ENCODE measurements at regions not wholly inside any gene's neighbourhood (a gene's known extent, or its start where the extent isn't known, plus 50 kb on each side); places are given as distances from the start of the nearest gene placed in this dataset.

GRCh38 chr20:57055345-57055744 lies 211.1 kb downstream of the BMP7 start:
- H3K36me3 Mint-ChIP-seq (ENCODE audit: low read depth): no peaks in the 10 kb centered on the region
- no peaks in the 10 kb centered on the region for H3K4me1 Mint-ChIP-seq (ENCODE audit: low read depth)
- DNase-seq: no peak
- intact Hi-C loops (cut with micrococcal nuclease): no loop called here
- CTCF ChIA-PET: interaction anchor here (1.4 kb wide), 1 partner anchor 37 kb away, joined by 3 read pairs; no protein-coding TSS in a partner anchor
- H3K9me3 Mint-ChIP-seq: no peaks in the 10 kb centered on the region
- POLR2A ChIA-PET: no interaction called here
- no peak overlapping the region for H3K4me3 Mint-ChIP-seq
- H3K27ac Mint-ChIP-seq: no peak overlapping the region
- no peak for ATAC-seq
- H3K27me3 Mint-ChIP-seq: peaks cover 5% of the 10 kb centered on the region
- TF ChIP-seq CTCF (IDR thresholded peaks at IDR 0.05): no peak

GRCh38 chr20:57056651-57057050 lies 209.8 kb downstream of the BMP7 start:
- no peak overlapping the region for H3K4me3 Mint-ChIP-seq
- CTCF ChIA-PET: no interaction called here
- intact Hi-C loops (cut with micrococcal nuclease): no loop called here
- ATAC-seq: no peak
- DNase-seq: no peak
- no peak for TF ChIP-seq CTCF (IDR thresholded peaks at IDR 0.05)
- POLR2A ChIA-PET: no interaction called here
- no peaks in the 10 kb centered on the region for H3K9me3 Mint-ChIP-seq
- no peak overlapping the region for H3K27ac Mint-ChIP-seq
- H3K4me1 Mint-ChIP-seq (ENCODE audit: low read depth): no peaks in the 10 kb centered on the region
- no peaks in the 10 kb centered on the region for H3K36me3 Mint-ChIP-seq (ENCODE audit: low read depth)
- H3K27me3 Mint-ChIP-seq: peaks cover 6% of the 10 kb centered on the region

GRCh38 chr20:57059055-57059596 lies 207.3 kb downstream of the BMP7 start:
- no peak for ATAC-seq
- Mint-ChIP-seq H3K27ac (no peak overlapping the region), H3K9me3 (no peaks in the 10 kb centered on the region), H3K36me3 (ENCODE audit: low read depth) (no peaks in the 10 kb centered on the region), H3K4me1 (ENCODE audit: low read depth) (no peaks in the 10 kb centered on the region), H3K27me3 (peaks cover 18% of the 10 kb centered on the region), H3K4me3 (no peak overlapping the region)
- ChIA-PET CTCF (no interaction called here), POLR2A (no interaction called here)
- DNase-seq: no peak
- TF ChIP-seq CTCF (IDR thresholded peaks at IDR 0.05): no peak
- intact Hi-C loops (cut with micrococcal nuclease): no loop called here

- Mint-ChIP-seq H3K9me3 (no peaks in the 10 kb centered on the region), H3K4me1 (ENCODE audit: low read depth) (no peaks in the 10 kb centered on the region), H3K4me3 (no peak overlapping the region), H3K27me3 (peaks cover 18% of the 10 kb centered on the region), H3K36me3 (ENCODE audit: low read depth) (no peaks in the 10 kb centered on the region), H3K27ac (no peak overlapping the region)
- no peak for DNase-seq
- no peak for ATAC-seq
- intact Hi-C loops (cut with micrococcal nuclease): no loop called here
- POLR2A ChIA-PET: no interaction called here
- no peak for TF ChIP-seq CTCF (IDR thresholded peaks at IDR 0.05)
- CTCF ChIA-PET: no interaction called here
These were observed 205.9 kb downstream of the BMP7 start for GRCh38 chr20:57060407-57061050.

GRCh38 chr20:57061051-57061900 lies 205.2 kb downstream of the BMP7 start:
- ChIA-PET CTCF (no interaction called here), POLR2A (no interaction called here)
- Mint-ChIP-seq H3K36me3 (ENCODE audit: low read depth) (no peaks in the 10 kb centered on the region), H3K27ac (no peak overlapping the region), H3K4me1 (ENCODE audit: low read depth) (no peaks in the 10 kb centered on the region), H3K9me3 (no peaks in the 10 kb centered on the region), H3K27me3 (peaks cover 21% of the 10 kb centered on the region), H3K4me3 (no peak overlapping the region)
- intact Hi-C loops (cut with micrococcal nuclease): no loop called here
- DNase-seq (peak; percentile 14), ATAC-seq (no peak)
- no peak for TF ChIP-seq CTCF (IDR thresholded peaks at IDR 0.05)
